ACHN (cell line): ENCODE measurements at regions not wholly inside any gene's neighbourhood (a gene's known extent, or its start where the extent isn't known, plus 50 kb on each side); places are given as distances from the start of the nearest gene placed in this dataset.

ENCODE experiments used
- DNase-seq: peaks from one replicate; pipeline ENCODE4 v3.0.0-alpha.2; 2015
- in situ Hi-C: cut with HindIII; loops from 2 replicates; pipeline ENCODE4 v1.10.0; 2017; ENCODE audit warnings: low sequenced_read_pairs, low pct_ligation_motif_present, low pct_unique_long_range_greater_than_20kb

- DNase-seq = no peak
- in situ Hi-C loops = no loop called here
Measured at GRCh38 chr14:89588840-89589296, 171.8 kb upstream of the FOXN3 start.

GRCh38 chr14:89588016-89588415 lies 171.0 kb upstream of the FOXN3 start:
- DNase-seq = no peak
- in situ Hi-C loops = no loop called here

GRCh38 chr14:89587136-89587420 lies 170.0 kb upstream of the FOXN3 start:
- in situ Hi-C loops = no loop called here
- DNase-seq = no peak

GRCh38 chr14:89586258-89587135 lies 169.5 kb upstream of the FOXN3 start:
- in situ Hi-C loops = no loop called here
- DNase-seq = no peak

GRCh38 chr14:89578156-89578555 lies 161.1 kb upstream of the FOXN3 start:
- in situ Hi-C loops = no loop called here
- no peak for DNase-seq

- no peak for DNase-seq
- in situ Hi-C loops = no loop called here
Measured at GRCh38 chr14:89576960-89577359, 159.9 kb upstream of the FOXN3 start.

GRCh38 chr14:89576145-89576927 lies 159.3 kb upstream of the FOXN3 start:
- no peak for DNase-seq
- in situ Hi-C loops = no loop called here

GRCh38 chr14:89575386-89576061 lies 158.5 kb upstream of the FOXN3 start:
- in situ Hi-C loops = no loop called here
- DNase-seq = no peak

- in situ Hi-C loops = no loop called here
- no peak for DNase-seq
Measured at GRCh38 chr14:89574420-89574819, 157.4 kb upstream of the FOXN3 start.

GRCh38 chr14:89573399-89573657 lies 156.3 kb upstream of the FOXN3 start:
- in situ Hi-C loops = no loop called here
- no peak for DNase-seq

- in situ Hi-C loops = no loop called here
- DNase-seq = no peak
Measured at GRCh38 chr14:89572596-89573398, 155.8 kb upstream of the FOXN3 start.

GRCh38 chr14:89571491-89571890 lies 154.5 kb upstream of the FOXN3 start:
- DNase-seq = no peak
- in situ Hi-C loops = no loop called here

GRCh38 chr14:89566644-89567415 lies 149.8 kb upstream of the FOXN3 start:
- DNase-seq = no peak
- in situ Hi-C loops = no loop called here

GRCh38 chr14:89566180-89566579 lies 149.1 kb upstream of the FOXN3 start:
- in situ Hi-C loops = no loop called here
- DNase-seq = no peak

- in situ Hi-C loops = no loop called here
- DNase-seq = no peak
Measured at GRCh38 chr14:89565607-89566006, 148.6 kb upstream of the FOXN3 start.

- in situ Hi-C loops = no loop called here
- DNase-seq = no peak
Measured at GRCh38 chr14:89564989-89565388, 148.0 kb upstream of the FOXN3 start.

- DNase-seq = no peak
- in situ Hi-C loops = no loop called here
Measured at GRCh38 chr14:89564286-89564957, 147.4 kb upstream of the FOXN3 start.

GRCh38 chr14:89563471-89563870 lies 146.4 kb upstream of the FOXN3 start:
- in situ Hi-C loops = no loop called here
- no peak for DNase-seq
